ENCODE measurements at regions not wholly inside any gene's neighbourhood (a gene's known extent, or its start where the extent isn't known, plus 50 kb on each side); places are given as distances from the start of the nearest gene placed in this dataset.

GRCh38 chrX:13449441-13449840 is 120.0 kb upstream of the EGFL6 start:
- TF ChIP-seq CTCF (conservative IDR thresholded peaks at IDR 0.05; ENCODE audit: low read length) (no peak), EZH2phosphoT487 (IDR thresholded peaks at IDR 0.05; ENCODE audit: borderline replicate concordance) (no peak)

All from Loucy (cell line).